HEK293T (cell line): ENCODE measurements at regions not wholly inside any gene's neighbourhood (a gene's known extent, or its start where the extent isn't known, plus 50 kb on each side); places are given as distances from the start of the nearest gene placed in this dataset.

Experiments used
- FOXM1 ChIP-seq: fragments of 450-650 bp; IDR thresholded peaks from 2 replicates; pipeline ENCODE4 v1.6.1; 2017; ENCODE audit warnings: mild to moderate bottlenecking, borderline replicate concordance
- TARDBP ChIP-seq: fragments of 450-650 bp; IDR thresholded peaks from 2 replicates; pipeline ENCODE4 v1.6.1; 2016

DNA sequence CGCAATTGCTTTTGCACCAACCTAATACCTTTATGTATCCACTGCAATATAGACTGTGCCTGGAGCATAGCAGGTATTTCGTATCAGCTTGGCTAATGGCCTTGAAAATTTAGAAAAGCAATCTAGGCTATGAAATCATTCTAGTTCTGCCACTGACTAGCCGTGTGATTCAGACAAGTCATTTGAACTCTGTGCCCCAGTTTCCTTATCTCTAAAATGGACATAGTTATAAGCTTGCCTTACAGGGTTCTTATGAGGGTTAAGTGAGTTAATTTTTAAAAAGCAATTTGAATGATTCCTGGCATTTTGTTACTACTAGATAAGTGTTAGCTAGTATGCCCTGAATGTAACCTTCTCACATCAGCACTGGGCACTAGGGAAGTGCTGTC is 80.5 kb upstream of the PUM3 start:
- TF ChIP-seq FOXM1, result no peak
- TF ChIP-seq TARDBP, result no peak
